Trophoblast cell (in vitro differentiated cells and primary cell): ENCODE measurements at regions not wholly inside any gene's neighbourhood (a gene's known extent, or its start where the extent isn't known, plus 50 kb on each side); places are given as distances from the start of the nearest gene placed in this dataset.

Experiments
- DNase-seq, 2 donors: peaks; one replicate each; pipeline ENCODE4 v3.0.0-alpha.2; 2016
- H2AFZ ChIP-seq: 2 replicates; pipeline ENCODE4 v1.6.1; 2013; ENCODE audit warnings: low read length, moderate library complexity, mild to moderate bottlenecking; ENCODE audit not compliant: insufficient read depth, poor library complexity
- H2AK5ac ChIP-seq: 2 replicates; pipeline ENCODE4 v1.6.1; 2013; ENCODE audit warnings: mild to moderate bottlenecking, low read length
- H2BK120ac ChIP-seq: 2 replicates; pipeline ENCODE4 v1.6.1; 2013; ENCODE audit warnings: low read length, mild to moderate bottlenecking, moderate library complexity; ENCODE audit not compliant: insufficient read depth, poor library complexity
- H2BK12ac ChIP-seq: 2 replicates; pipeline ENCODE4 v1.6.1; 2013; ENCODE audit warnings: mild to moderate bottlenecking, low read length, moderate library complexity
- H2BK5ac ChIP-seq: 2 replicates; pipeline ENCODE4 v1.6.1; 2013; ENCODE audit warnings: low read length, low read depth, moderate library complexity, mild to moderate bottlenecking; ENCODE audit not compliant: poor library complexity
- H3K14ac ChIP-seq: 2 replicates; pipeline ENCODE4 v1.6.1; 2013; ENCODE audit warnings: mild to moderate bottlenecking, low read length
- H3K18ac ChIP-seq: 2 replicates; pipeline ENCODE4 v1.6.1; 2013; ENCODE audit warnings: mild to moderate bottlenecking, low read length
- H3K23ac ChIP-seq: 2 replicates; pipeline ENCODE4 v1.6.1; 2013; ENCODE audit warnings: low read length
- H3K27ac ChIP-seq: 2 replicates; pipeline ENCODE4 v1.5.1; 2013; ENCODE audit warnings: low read depth, mild to moderate bottlenecking, inconsistent platforms, low read length, moderate library complexity
- H3K27me3 ChIP-seq: 2 replicates; pipeline ENCODE4 v1.6.1; 2013; ENCODE audit warnings: inconsistent platforms, mild to moderate bottlenecking, low read length, moderate library complexity; ENCODE audit not compliant: insufficient read depth
- H3K36me3 ChIP-seq, 2 experiments: 1 replicate in 1 of 2; 2 replicates in 1 of 2; pipeline ENCODE4 v1.6.1; 2013; ENCODE audit warnings: low read length in 2 of 2, mild to moderate bottlenecking in 2 of 2, moderate library complexity in 1 of 2; ENCODE audit not compliant: insufficient read depth in 2 of 2, control insufficient read depth in 1 of 2
- H3K4ac ChIP-seq: 2 replicates; pipeline ENCODE4 v1.6.1; 2013; ENCODE audit warnings: low read depth, mild to moderate bottlenecking, low read length, moderate library complexity
- H3K4me1 ChIP-seq, 2 experiments: 1 replicate in 1 of 2; 2 replicates in 1 of 2; pipeline ENCODE4 v1.6.1; 2013; ENCODE audit warnings: low read length in 2 of 2, mild to moderate bottlenecking in 2 of 2, moderate library complexity in 1 of 2; ENCODE audit not compliant: insufficient read depth in 2 of 2, control insufficient read depth in 1 of 2
- H3K4me2 ChIP-seq: 2 replicates; pipeline ENCODE4 v1.6.1; 2013; ENCODE audit warnings: inconsistent platforms, mild to moderate bottlenecking, low read length, moderate library complexity
- H3K4me3 ChIP-seq: 2 replicates; pipeline ENCODE4 v1.5.1; 2013; ENCODE audit warnings: mild to moderate bottlenecking, low read depth, low read length, inconsistent platforms
- H3K79me1 ChIP-seq: one replicate; pipeline ENCODE4 v1.6.1; 2013; ENCODE audit warnings: low read length
- H3K79me2 ChIP-seq: 2 replicates; pipeline ENCODE4 v1.6.1; 2013; ENCODE audit warnings: low read length, mild to moderate bottlenecking; ENCODE audit not compliant: control insufficient read depth, insufficient read depth, poor library complexity
- H3K9ac ChIP-seq: 2 replicates; pipeline ENCODE4 v1.6.1; 2013; ENCODE audit warnings: mild to moderate bottlenecking, low read length
- H3K9me3 ChIP-seq: 2 replicates; pipeline ENCODE4 v1.6.1; 2013; ENCODE audit warnings: low read depth, mild to moderate bottlenecking, control low read depth, inconsistent platforms, low read length; ENCODE audit not compliant: insufficient read depth
- H4K12ac ChIP-seq: 2 replicates; pipeline ENCODE4 v1.6.1; 2013; ENCODE audit warnings: low read depth, mild to moderate bottlenecking, low read length, moderate library complexity
- H4K8ac ChIP-seq: 2 replicates; pipeline ENCODE4 v1.6.1; 2013; ENCODE audit warnings: low read depth, mild to moderate bottlenecking, low read length, moderate library complexity
- H4K91ac ChIP-seq: one replicate; pipeline ENCODE4 v1.6.1; 2013; ENCODE audit warnings: low read depth, mild to moderate bottlenecking, low read length, moderate library complexity
- WGBS: extraction: QIAGEN DNeasy Blood & Tissue Kit; methylation state at CpG from one replicate; pipeline ENCODE4 v1.1.7; 2013; ENCODE audit warnings: missing lambda C conversion rate; ENCODE audit not compliant: insufficient read length, insufficient coverage; ENCODE audit errors: extremely low coverage; 5-methylcytosine and 5-hydroxymethylcytosine counted together

GRCh38 chr7:16350634-16351033 lies 70.7 kb downstream of the CRPPA start:
- Histone ChIP-seq H3K36me3 (no peaks in the 10 kb centered on the region), H3K27me3 (no peaks in the 10 kb centered on the region), H2BK120ac (no peak overlapping the region), H4K8ac (no peak overlapping the region), H3K9me3 (no peaks in the 10 kb centered on the region), H2BK5ac (no peak overlapping the region), H3K79me2 (no peaks in the 10 kb centered on the region), H3K4me3 (no peak overlapping the region), H3K27ac (no peak overlapping the region), H3K14ac (no peak overlapping the region), H2BK12ac (no peak overlapping the region), H3K4me1 (peaks cover 0 to 3% of the 10 kb centered on the region in 2 experiments), H3K18ac (no peak overlapping the region), H3K79me1 (no peaks in the 10 kb centered on the region), H3K23ac (no peak overlapping the region), H3K9ac (no peak overlapping the region), H4K12ac (no peak overlapping the region), H4K91ac (no peak overlapping the region), H2AK5ac (no peak overlapping the region), H3K4me2 (no peak overlapping the region), H3K4ac (no peak overlapping the region), H2AFZ (no peak overlapping the region)
- WGBS = no CpG with 5 or more reads among the region's 2 CpGs
- DNase-seq = no peak

GRCh38 chr7:16348251-16348650 lies 73.1 kb downstream of the CRPPA start:
- Histone ChIP-seq H3K4me3 (no peak overlapping the region), H4K91ac (no peak overlapping the region), H4K8ac (no peak overlapping the region), H3K18ac (no peak overlapping the region), H2BK120ac (no peak overlapping the region), H3K4me1 (peaks cover 0 to 3% of the 10 kb centered on the region in 2 experiments), H3K4ac (no peak overlapping the region), H3K23ac (no peak overlapping the region), H2AFZ (no peak overlapping the region), H3K27ac (no peak overlapping the region), H3K9me3 (no peaks in the 10 kb centered on the region), H2BK12ac (no peak overlapping the region), H4K12ac (no peak overlapping the region), H3K79me2 (no peaks in the 10 kb centered on the region), H3K79me1 (no peaks in the 10 kb centered on the region), H3K14ac (no peak overlapping the region), H3K36me3 (no peaks in the 10 kb centered on the region), H3K27me3 (no peaks in the 10 kb centered on the region), H2AK5ac (no peak overlapping the region), H3K4me2 (no peak overlapping the region), H2BK5ac (no peak overlapping the region), H3K9ac (no peak overlapping the region)
- DNase-seq = no peak
- WGBS = no CpG with 5 or more reads among the region's 4 CpGs

- Histone ChIP-seq H2AK5ac (no peak overlapping the region), H3K4ac (no peak overlapping the region), H2BK12ac (no peak overlapping the region), H3K79me2 (no peaks in the 10 kb centered on the region), H3K27ac (no peak overlapping the region), H3K14ac (no peak overlapping the region), H3K4me2 (no peak overlapping the region), H2BK5ac (no peak overlapping the region), H4K12ac (no peak overlapping the region), H3K23ac (no peak overlapping the region), H3K4me3 (no peak overlapping the region), H3K9me3 (no peaks in the 10 kb centered on the region), H2BK120ac (no peak overlapping the region), H3K4me1 (peaks cover 0 to 3% of the 10 kb centered on the region in 2 experiments), H2AFZ (no peak overlapping the region), H3K27me3 (no peaks in the 10 kb centered on the region), H3K9ac (no peak overlapping the region), H3K79me1 (no peaks in the 10 kb centered on the region), H4K8ac (no peak overlapping the region), H3K18ac (no peak overlapping the region), H4K91ac (no peak overlapping the region), H3K36me3 (no peaks in the 10 kb centered on the region)
- no peak for DNase-seq
- WGBS = no CpG with 5 or more reads among the region's 1 CpG
These were observed 73.5 kb downstream of the CRPPA start for GRCh38 chr7:16347827-16348192.

- H3K18ac ChIP-seq = no peak overlapping the region
- H4K8ac ChIP-seq = no peak overlapping the region
- no CpG with 5 or more reads among the region's 1 CpG for whole genome bisulfite sequencing
- H3K4me1 ChIP-seq = peaks cover 0 to 3% of the 10 kb centered on the region in 2 experiments
- no peaks in the 10 kb centered on the region for H3K79me1 ChIP-seq
- H4K91ac ChIP-seq = no peak overlapping the region
- no peak overlapping the region for H4K12ac ChIP-seq
- no peaks in the 10 kb centered on the region for H3K27me3 ChIP-seq
- DNase-seq = no peak
- no peaks in the 10 kb centered on the region for H3K79me2 ChIP-seq
- H3K4me2 ChIP-seq = no peak overlapping the region
- no peak overlapping the region for H3K14ac ChIP-seq
- H3K27ac ChIP-seq = no peak overlapping the region
- no peaks in the 10 kb centered on the region for H3K9me3 ChIP-seq
- H2BK120ac ChIP-seq = no peak overlapping the region
- no peak overlapping the region for H2BK12ac ChIP-seq
- no peaks in the 10 kb centered on the region for H3K36me3 ChIP-seq
- no peak overlapping the region for H3K23ac ChIP-seq
- no peak overlapping the region for H2AFZ ChIP-seq
- no peak overlapping the region for H3K9ac ChIP-seq
- H2AK5ac ChIP-seq = no peak overlapping the region
- H3K4me3 ChIP-seq = no peak overlapping the region
- H3K4ac ChIP-seq = no peak overlapping the region
- H2BK5ac ChIP-seq = no peak overlapping the region
These were observed 74.1 kb downstream of the CRPPA start for GRCh38 chr7:16347066-16347826.
